ENCODE measurements at regions not wholly inside any gene's neighbourhood (a gene's known extent, or its start where the extent isn't known, plus 50 kb on each side); places are given as distances from the start of the nearest gene placed in this dataset.

- intact Hi-C loops (cut with micrococcal nuclease), result no loop called here
- no peak overlapping the region for H2AK9ac ChIP-seq (replicated peaks; ENCODE audit: low read depth, low read length, poor library complexity)
- no peak overlapping the region for H2BK5ac ChIP-seq (ENCODE audit: low read depth, low read length, poor library complexity, severe bottlenecking)
- no peak overlapping the region for H3K18ac ChIP-seq (ENCODE audit: low read depth, low read length)
- no TSS peak for BruUV-seq (replicated peaks)
- H2BK20ac ChIP-seq (ENCODE audit: low read depth, low read length), result no peak overlapping the region
- no peak for ATAC-seq (ENCODE audit: low read depth)
- POLR2A ChIA-PET (ENCODE audit: unreplicated experiment), result no interaction called here
- DNase-seq, result no peak
- H3K56ac ChIP-seq (ENCODE audit: extremely low read depth, insufficient read depth, low read length), result no peak overlapping the region
- no peak overlapping the region for H3K9ac ChIP-seq (ENCODE audit: low read depth, low read length)
- H4K5ac ChIP-seq (ENCODE audit: low read depth, low read length), result no peak overlapping the region
- H3K4ac ChIP-seq (ENCODE audit: low read depth, low read length), result peak overlapping the region; percentile 16; the same call in 1 of the 2 replicates
- no peak overlapping the region for H2BK15ac ChIP-seq (ENCODE audit: low read depth, low read length)
- no peak overlapping the region for H3K27ac ChIP-seq (ENCODE audit: insufficient read depth, low read length)
- H3K14ac ChIP-seq (replicated peaks; ENCODE audit: low read depth, low read length), result no peak overlapping the region
- no peak overlapping the region for H3K4me3 ChIP-seq (ENCODE audit: insufficient read depth, low read depth, low read length)
- H3K36me3 ChIP-seq (ENCODE audit: control insufficient read depth, insufficient read depth, low read length), result no peaks in the 10 kb centered on the region
- dilution Hi-C loops (cut with HindIII; ENCODE audit: low sequenced_read_pairs, unreplicated experiment), result no loop called here
- peaks cover 4% of the 10 kb centered on the region; the same call in 1 of the 2 replicates for H3K9me1 ChIP-seq (ENCODE audit: insufficient read depth, low read length)
- TF ChIP-seq POLR2A (IDR thresholded peaks at IDR 0.05; ENCODE audit: low read depth, low read length) (no peak), CEBPB (IDR thresholded peaks at IDR 0.05; ENCODE audit: low read depth, low read length) (no peak), RCOR1 (IDR thresholded peaks at IDR 0.05; ENCODE audit: insufficient replicate concordance, low read length) (no peak), MAFK (IDR thresholded peaks at IDR 0.05; ENCODE audit: low read depth, low read length) (no peak), RAD21 (IDR thresholded peaks at IDR 0.05; ENCODE audit: low read length) (no peak), MAZ (IDR thresholded peaks at IDR 0.05; ENCODE audit: borderline replicate concordance, low read depth, low read length) (no peak), CHD1 (IDR thresholded peaks at IDR 0.05; ENCODE audit: low read depth, low read length) (no peak), RFX5 (IDR thresholded peaks at IDR 0.05; ENCODE audit: low read depth, low read length) (no peak), BHLHE40 (IDR thresholded peaks at IDR 0.05; ENCODE audit: low read depth, low read length) (no peak), MXI1 (IDR thresholded peaks at IDR 0.05; ENCODE audit: borderline replicate concordance, low read depth, low read length) (no peak), SMC3 (IDR thresholded peaks at IDR 0.05; ENCODE audit: low read depth, low read length) (no peak), NFE2L2 (IDR thresholded peaks at IDR 0.05; ENCODE audit: low read depth, low read length) (no peak)
- TF ChIP-seq, protein P1, sequence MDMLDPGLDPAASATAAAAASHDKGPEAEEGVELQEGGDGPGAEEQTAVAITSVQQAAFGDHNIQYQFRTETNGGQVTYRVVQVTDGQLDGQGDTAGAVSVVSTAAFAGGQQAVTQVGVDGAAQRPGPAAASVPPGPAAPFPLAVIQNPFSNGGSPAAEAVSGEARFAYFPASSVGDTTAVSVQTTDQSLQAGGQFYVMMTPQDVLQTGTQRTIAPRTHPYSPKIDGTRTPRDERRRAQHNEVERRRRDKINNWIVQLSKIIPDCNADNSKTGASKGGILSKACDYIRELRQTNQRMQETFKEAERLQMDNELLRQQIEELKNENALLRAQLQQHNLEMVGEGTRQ (IDR thresholded peaks at IDR 0.05; ENCODE audit: low read depth, low read length), result no peak
- TF ChIP-seq, protein P2, sequence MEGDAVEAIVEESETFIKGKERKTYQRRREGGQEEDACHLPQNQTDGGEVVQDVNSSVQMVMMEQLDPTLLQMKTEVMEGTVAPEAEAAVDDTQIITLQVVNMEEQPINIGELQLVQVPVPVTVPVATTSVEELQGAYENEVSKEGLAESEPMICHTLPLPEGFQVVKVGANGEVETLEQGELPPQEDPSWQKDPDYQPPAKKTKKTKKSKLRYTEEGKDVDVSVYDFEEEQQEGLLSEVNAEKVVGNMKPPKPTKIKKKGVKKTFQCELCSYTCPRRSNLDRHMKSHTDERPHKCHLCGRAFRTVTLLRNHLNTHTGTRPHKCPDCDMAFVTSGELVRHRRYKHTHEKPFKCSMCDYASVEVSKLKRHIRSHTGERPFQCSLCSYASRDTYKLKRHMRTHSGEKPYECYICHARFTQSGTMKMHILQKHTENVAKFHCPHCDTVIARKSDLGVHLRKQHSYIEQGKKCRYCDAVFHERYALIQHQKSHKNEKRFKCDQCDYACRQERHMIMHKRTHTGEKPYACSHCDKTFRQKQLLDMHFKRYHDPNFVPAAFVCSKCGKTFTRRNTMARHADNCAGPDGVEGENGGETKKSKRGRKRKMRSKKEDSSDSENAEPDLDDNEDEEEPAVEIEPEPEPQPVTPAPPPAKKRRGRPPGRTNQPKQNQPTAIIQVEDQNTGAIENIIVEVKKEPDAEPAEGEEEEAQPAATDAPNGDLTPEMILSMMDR (conservative IDR thresholded peaks at IDR 0.05; ENCODE audit: low read depth, low read length), result no peak
- TF ChIP-seq, protein P3, sequence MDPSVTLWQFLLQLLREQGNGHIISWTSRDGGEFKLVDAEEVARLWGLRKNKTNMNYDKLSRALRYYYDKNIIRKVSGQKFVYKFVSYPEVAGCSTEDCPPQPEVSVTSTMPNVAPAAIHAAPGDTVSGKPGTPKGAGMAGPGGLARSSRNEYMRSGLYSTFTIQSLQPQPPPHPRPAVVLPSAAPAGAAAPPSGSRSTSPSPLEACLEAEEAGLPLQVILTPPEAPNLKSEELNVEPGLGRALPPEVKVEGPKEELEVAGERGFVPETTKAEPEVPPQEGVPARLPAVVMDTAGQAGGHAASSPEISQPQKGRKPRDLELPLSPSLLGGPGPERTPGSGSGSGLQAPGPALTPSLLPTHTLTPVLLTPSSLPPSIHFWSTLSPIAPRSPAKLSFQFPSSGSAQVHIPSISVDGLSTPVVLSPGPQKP (IDR thresholded peaks at IDR 0.05; ENCODE audit: borderline replicate concordance, low read depth, low read length), result no peak
- CTCF ChIA-PET, result no interaction called here
- H3K4me1 ChIP-seq (ENCODE audit: control insufficient read depth, insufficient read depth, low read length), result peaks cover 6% of the 10 kb centered on the region
- H2AK5ac ChIP-seq (ENCODE audit: low read depth, low read length), result peak overlapping the region; percentile 18; the same call in 1 of the 2 replicates
- H3K23ac ChIP-seq (ENCODE audit: low read depth, low read length), result no peak overlapping the region
- H4K8ac ChIP-seq (ENCODE audit: low read depth in 2 of 2, low read length in 2 of 2), result no peak overlapping the region
- H3K79me1 ChIP-seq (ENCODE audit: low read depth in 1 of 2, low read length in 2 of 2), result no peaks in the 10 kb centered on the region
- 50% methylated on average over 1 of the region's 6 CpGs; no CpG with 5 or more reads in 1 of the 2 experiments for WGBS, 2 experiments (ENCODE audit: extremely low coverage in 2 of 2, insufficient read length in 1 of 2)
- no peaks in the 10 kb centered on the region for H3K27me3 ChIP-seq (ENCODE audit: control insufficient read depth, insufficient read depth, low read length)
- no peaks in the 10 kb centered on the region for H4K20me1 ChIP-seq (ENCODE audit: insufficient read depth, low read length)
- in situ Hi-C loops (cut with MboI; ENCODE audit: low sequenced_read_pairs), result no loop called here
- H3K4me2 ChIP-seq (ENCODE audit: low read depth, low read length), result no peak overlapping the region
- H2BK120ac ChIP-seq (ENCODE audit: low read depth, low read length), result no peak overlapping the region; the same call in 1 of the 2 replicates
- H2AFZ ChIP-seq (replicated peaks; ENCODE audit: low read length, poor library complexity), result no peak overlapping the region
- no peak overlapping the region for H4K91ac ChIP-seq (ENCODE audit: insufficient read depth, low read depth, low read length)
- H3K9me3 ChIP-seq (ENCODE audit: control insufficient read depth, insufficient read depth, low read length), result no peaks in the 10 kb centered on the region
Measured at GRCh38 chr12:58655375-58655774, 264.9 kb downstream of the LRIG3 start.
